Amniotic epithelial cell (primary cell): ENCODE measurements at regions not wholly inside any gene's neighbourhood (a gene's known extent, or its start where the extent isn't known, plus 50 kb on each side); places are given as distances from the start of the nearest gene placed in this dataset.
A peak's percentile ranks its signal among the peaks of the same experiment; 100 is the strongest.

Source experiments
- DNase-seq: peaks from one replicate; pipeline ENCODE4 v3.0.0-alpha.2; 2010; ENCODE audit warnings: low read depth

- no peak for DNase-seq
Measured at GRCh38 chr15:77712438-77712837, 79.7 kb upstream of the LINGO1 start.

DNA sequence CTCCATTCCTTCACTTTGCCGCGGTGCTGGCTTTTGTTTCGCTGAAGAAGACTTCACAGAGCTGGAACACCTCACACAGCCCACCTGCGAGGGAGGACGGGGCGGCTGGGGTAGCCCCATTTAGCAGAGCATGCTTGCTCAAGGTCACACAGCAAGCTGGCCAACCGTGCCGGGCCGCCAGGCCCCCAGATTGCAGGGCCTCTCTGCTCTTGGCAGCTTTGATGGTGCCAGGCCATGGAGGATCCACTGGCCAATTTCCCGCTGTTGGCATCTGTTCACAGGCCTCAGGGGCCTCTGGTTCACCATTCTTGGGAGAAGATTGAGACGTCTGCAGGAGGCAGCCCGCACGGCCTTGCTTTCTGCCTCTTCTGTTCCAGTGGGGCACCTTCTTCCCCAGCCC lies 77.9 kb upstream of the LINGO1 start:
- no peak for DNase-seq

GRCh38 chr15:77710206-77710605 lies 77.5 kb upstream of the LINGO1 start:
- no peak for DNase-seq

GRCh38 chr15:77709135-77709886 lies 76.6 kb upstream of the LINGO1 start:
- no peak for DNase-seq

GRCh38 chr15:77706482-77707244 lies 74.0 kb upstream of the LINGO1 start:
- no peak for DNase-seq

DNA sequence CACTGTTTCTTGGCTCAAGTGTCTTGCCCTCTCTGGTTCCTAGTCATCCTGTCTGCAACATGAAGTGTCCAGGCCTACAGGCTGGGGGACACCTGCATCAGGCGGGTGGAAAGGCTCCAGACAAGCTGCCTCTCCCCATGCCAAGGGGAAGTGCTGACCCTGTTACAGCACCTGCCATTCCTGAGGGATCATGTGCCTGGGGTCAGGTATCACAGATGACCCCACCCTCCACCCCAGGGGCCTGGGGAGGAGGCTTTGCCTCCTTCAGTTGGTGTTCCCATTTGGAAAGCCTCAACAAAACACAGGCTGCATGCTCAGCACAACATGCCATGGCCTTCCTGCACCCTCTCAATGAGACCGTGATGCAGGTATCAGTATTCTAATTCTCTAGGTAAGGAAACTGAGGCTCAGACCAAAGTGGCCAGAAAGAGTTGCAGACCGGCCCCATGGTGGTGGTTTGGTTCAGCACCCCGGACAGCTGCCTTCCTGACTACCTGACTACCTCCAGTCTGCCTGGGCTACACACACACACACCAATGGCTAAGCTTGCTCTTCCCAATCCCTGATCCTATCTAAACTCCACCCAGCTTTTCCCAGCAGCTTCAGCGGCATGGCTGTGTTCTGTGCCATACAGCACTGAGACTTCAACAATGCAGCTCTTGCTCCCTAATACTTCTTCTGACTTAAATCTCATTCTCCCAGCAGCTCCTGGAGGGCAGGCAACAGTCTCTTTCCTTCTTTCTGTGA lies 69.7 kb upstream of the LINGO1 start:
- peak; percentile 48 for DNase-seq

GRCh38 chr15:77698481-77698880 lies 65.8 kb upstream of the LINGO1 start:
- no peak for DNase-seq

- DNase-seq, result no peak
Measured at GRCh38 chr15:77697893-77698292, 65.2 kb upstream of the LINGO1 start.

GRCh38 chr15:77696871-77697270 lies 64.2 kb upstream of the LINGO1 start:
- DNase-seq, result no peak

DNA sequence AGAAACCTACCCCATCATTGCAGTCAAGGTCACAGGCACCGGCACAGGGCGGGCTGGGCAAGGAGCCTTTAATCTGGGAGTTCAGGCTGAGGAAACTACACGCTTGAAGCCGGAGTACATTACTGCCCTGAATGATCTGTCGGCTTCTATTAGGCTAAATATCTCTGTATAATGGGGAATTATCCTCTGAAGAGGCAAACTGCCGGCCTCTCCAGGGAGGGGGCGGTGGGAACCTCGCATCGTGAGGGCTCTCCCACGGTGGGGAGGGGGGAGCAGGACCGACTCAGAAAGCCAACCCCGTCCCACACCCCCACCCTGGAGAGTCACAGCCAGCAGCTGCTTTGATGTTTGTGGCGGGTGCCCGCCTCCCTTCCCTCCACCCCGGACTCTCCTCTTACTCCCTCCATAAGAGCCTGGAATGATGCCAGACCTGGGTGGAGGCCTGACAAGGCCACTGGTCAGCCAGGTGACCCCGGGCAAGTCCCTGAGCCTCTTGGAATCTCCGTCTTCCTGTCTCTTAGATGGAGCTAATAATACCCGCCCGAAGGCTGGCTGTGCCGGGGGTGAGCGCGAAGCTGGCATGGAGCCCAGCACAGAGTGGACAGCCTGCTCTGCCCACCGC lies 63.4 kb upstream of the LINGO1 start:
- no peak for DNase-seq

GRCh38 chr15:77695548-77695947 lies 62.8 kb upstream of the LINGO1 start:
- no peak for DNase-seq

DNA sequence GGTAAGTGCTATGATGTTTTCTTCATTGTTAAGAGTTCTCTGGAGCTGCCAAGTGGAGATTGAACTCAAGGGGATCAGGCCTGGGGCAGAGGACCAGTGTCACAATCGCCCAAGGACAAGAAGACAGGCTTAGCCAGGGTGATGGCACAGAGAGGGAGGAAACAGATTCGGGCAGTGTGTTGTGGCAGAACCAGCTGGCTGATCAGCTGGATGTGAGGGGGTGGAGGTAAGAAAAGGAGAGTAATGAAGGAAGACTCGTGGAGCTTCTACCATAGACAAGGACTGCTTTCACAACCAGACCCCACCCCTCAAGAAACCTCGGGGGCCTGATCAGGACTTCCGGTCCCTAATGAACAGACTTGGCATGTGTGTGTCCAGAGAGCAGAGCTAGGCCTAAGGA lies 60.9 kb upstream of the LINGO1 start:
- no peak for DNase-seq

GRCh38 chr15:77692614-77693013 lies 59.9 kb upstream of the LINGO1 start:
- DNase-seq, result no peak

GRCh38 chr15:77691607-77692006 lies 58.9 kb upstream of the LINGO1 start:
- no peak for DNase-seq

DNA sequence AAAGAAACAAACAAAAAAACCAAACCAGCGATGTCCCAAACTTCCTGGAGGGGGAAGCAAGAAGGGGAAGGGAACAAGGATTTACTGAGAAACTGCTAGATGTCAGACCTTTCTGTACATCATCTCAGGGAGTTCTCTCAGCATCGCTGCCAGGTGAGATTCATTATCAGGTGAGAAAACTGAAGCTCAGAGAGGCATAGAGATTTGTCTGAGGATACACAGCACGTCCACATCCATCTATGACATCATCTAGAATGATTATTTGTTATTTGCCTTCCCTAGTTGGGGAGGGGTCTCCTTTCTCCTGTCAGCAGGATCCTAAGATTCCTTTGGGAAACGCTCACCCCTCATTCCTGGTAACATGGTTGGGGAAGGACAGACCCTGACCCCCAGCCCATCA lies 57.1 kb upstream of the LINGO1 start:
- no peak for DNase-seq

DNA sequence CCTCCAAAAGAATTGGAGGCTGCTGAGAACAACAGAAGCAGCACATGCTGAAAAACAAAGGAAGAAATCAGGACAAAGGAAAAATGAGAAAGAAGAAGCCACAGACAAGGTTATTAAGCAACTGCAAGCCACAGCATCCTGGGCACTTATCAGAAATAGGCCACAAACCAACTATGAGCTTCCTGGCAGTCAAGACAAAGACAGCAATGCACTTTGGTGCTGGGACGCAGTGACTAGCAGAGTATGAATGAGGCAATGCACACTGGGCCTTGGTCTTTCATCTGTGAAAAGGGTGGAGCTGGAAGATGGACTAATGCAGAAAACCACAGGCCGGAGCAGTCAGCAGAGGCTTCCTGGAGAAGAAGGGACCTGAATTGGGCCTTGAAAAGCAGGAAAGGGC lies 56.0 kb upstream of the LINGO1 start:
- peak; percentile 1 for DNase-seq

- no peak for DNase-seq
Measured at GRCh38 chr15:77688266-77688665, 55.6 kb upstream of the LINGO1 start.

- DNase-seq, result no peak
Measured at GRCh38 chr15:77685082-77685815, 52.5 kb upstream of the LINGO1 start.

- DNase-seq, result no peak
Measured at GRCh38 chr15:77684341-77685081, 51.8 kb upstream of the LINGO1 start.

DNA sequence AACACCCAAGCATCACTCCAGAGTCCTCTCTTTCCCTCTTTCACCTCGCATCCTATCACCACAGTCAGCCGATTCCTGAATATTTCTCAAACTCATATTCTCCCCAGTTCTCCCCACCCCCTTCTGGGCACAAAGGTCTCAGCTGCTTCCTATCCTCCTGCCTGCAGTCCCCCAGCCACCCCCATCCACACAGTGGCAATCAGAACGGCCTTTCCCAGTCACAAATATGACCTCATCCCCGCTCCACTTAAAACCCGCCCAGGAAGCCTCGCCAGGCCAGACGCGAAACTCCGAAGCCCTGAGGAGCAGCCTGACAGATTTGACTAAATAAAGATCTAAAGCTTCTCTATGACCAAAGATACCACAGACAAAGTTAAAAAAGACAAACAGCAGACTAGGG lies 49.9 kb upstream of the LINGO1 start:
- DNase-seq, result no peak
